Fibroblast of the aortic adventitia (primary cell): ENCODE measurements at regions not wholly inside any gene's neighbourhood (a gene's known extent, or its start where the extent isn't known, plus 50 kb on each side); places are given as distances from the start of the nearest gene placed in this dataset.

ENCODE experiments used
- DNase-seq: peaks from one replicate; pipeline ENCODE4 v3.0.0-alpha.2; 2010; ENCODE audit warnings: low read depth
- H3K4me3 ChIP-seq: 2 replicates; pipeline ENCODE4 v1.5.1; 2011; ENCODE audit warnings: low read depth, mild to moderate bottlenecking, control low read depth, low read length, moderate library complexity
- TF ChIP-seq, protein P1 (sequence below): IDR thresholded peaks from 2 replicates; pipeline ENCODE4 v1.5.1; 2011; ENCODE audit warnings: mild to moderate bottlenecking, low read length, control low read depth, inconsistent platforms; ENCODE audit not compliant: insufficient read depth

DNA sequence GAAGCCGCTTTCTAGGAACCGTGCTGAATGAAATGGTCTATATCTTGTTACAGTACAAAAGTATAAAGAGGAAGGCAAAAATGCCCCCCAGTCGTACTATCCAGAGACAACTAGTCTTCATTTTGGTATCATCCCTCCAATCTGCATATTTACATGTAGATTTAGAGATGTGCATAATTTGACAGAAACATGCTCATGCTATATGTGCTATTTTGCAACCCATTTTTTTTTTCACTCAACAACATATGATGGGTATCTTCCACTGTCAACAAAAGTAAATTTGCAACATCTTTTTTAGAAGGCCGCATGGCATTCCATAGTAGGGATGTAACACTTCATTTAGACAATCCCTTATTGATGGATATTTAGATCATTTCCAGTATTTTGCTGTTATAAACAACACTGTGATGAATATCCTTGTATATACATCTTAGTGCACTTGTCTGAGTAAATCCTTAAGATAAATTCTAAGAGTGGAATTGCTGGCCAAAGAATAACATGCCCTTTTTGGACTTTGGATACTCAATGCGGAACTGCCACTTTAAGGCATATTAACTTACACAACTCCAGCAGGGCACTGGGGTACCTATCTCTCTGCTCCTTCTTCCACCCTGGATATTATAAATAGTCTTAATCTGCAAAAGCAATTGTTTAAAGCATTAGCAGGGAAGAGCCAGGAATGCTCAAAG, 71.1 kb upstream of the SH3PXD2B start:
- TF ChIP-seq, protein P1, sequence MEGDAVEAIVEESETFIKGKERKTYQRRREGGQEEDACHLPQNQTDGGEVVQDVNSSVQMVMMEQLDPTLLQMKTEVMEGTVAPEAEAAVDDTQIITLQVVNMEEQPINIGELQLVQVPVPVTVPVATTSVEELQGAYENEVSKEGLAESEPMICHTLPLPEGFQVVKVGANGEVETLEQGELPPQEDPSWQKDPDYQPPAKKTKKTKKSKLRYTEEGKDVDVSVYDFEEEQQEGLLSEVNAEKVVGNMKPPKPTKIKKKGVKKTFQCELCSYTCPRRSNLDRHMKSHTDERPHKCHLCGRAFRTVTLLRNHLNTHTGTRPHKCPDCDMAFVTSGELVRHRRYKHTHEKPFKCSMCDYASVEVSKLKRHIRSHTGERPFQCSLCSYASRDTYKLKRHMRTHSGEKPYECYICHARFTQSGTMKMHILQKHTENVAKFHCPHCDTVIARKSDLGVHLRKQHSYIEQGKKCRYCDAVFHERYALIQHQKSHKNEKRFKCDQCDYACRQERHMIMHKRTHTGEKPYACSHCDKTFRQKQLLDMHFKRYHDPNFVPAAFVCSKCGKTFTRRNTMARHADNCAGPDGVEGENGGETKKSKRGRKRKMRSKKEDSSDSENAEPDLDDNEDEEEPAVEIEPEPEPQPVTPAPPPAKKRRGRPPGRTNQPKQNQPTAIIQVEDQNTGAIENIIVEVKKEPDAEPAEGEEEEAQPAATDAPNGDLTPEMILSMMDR = no peak
- no peak overlapping the region for H3K4me3 ChIP-seq
- DNase-seq = no peak

DNA sequence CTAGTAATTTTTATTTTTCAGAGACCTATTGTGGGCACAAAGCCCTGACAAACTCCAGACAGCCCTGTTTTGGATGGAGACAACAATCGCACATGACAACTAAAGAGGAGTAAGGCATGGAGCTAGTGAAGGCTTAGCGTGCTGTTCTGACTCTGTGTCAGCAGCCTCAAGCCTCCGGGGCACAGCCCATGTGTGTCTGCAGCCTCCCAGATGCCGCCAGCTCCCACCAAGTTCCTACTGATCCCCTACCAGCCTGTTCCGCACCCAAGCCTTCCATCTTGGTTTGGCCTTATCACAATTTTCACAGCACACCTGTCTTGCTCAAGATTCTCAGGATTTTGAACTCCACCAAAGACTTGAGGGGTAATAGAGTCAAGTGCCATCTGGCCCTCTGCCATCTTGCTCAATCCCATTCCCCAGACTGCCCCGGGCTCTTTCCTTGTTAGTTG, 70.3 kb upstream of the SH3PXD2B start:
- DNase-seq = peak; percentile 62
- no peak overlapping the region for H3K4me3 ChIP-seq
- TF ChIP-seq, protein P1 = no peak

DNA sequence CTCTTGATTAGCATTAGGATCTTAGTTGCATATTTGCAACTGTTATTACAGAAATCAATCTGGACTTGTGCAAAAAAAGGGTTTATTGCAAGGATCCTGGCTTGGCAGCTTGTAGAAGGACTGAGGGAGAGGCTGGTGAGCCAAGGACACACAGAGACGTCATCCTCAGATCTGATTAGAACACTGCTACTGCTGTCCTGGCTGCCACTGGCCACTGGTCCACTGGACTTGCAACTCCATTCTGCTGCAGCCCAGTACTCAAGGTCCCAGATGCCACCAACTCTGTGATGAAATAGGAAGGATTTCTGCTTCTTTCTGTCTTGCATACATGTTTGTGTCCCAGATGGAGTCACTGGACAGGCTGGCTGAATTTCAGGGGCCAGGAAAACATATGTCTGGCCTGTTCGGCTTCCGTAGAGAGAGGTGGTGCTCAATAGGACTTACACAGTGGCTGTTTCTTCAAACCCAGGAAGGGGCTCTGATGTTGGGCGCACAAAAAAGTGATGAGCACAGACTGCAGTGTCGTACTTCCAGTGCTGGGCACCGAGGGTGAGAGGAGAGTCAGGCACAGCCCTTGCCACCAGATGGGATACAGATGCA, 68.9 kb upstream of the SH3PXD2B start:
- no peak for DNase-seq
- H3K4me3 ChIP-seq = no peak overlapping the region
- TF ChIP-seq, protein P1 = no peak

DNA sequence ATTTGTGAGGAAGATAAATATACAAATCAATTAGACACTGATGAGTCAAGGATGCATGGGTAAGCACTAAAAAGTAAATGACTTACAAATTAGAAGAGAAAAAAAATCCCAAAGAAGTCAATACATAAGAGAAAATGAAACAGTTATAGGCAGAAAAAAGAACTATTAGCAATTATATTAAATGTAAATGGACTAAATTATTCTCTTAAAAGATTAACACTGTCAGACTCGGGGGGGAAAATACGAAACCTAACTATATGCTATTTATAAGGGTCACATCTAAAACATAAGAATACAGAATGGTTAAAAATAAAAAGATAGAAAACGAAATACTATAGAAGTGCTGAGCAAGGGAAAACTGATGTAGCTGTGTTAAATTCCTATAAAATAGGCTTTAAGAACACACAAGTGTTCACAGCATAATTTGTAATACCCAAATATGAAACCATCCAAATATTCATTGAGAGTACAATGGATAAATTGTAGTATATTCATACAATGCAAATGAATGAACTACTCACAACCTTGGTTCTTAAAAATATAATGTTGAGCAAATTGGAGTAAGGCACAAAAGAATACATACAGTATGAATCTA, 67.1 kb upstream of the SH3PXD2B start:
- DNase-seq = no peak
- TF ChIP-seq, protein P1 = no peak
- no peak overlapping the region for H3K4me3 ChIP-seq

DNA sequence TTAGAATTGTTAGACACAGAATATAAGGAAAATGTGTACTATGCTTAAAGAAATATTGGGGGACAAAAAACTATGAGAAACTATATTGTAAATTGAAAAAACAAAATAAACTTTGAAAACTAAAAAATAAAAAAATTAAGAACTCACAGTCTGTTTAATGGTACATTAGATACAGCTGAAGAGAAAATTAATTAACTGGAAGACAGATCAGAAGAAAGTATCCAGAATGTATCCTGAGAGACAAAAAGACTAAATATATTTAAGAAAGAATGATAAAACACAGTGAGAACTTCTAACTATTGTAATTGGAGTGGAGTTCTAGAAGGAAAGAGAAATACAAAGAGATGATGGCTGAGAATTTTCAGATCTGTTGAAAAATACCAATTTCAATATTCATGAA, 57.6 kb upstream of the SH3PXD2B start:
- no peak for DNase-seq
- H3K4me3 ChIP-seq = no peak overlapping the region
- TF ChIP-seq, protein P1 = no peak

DNA sequence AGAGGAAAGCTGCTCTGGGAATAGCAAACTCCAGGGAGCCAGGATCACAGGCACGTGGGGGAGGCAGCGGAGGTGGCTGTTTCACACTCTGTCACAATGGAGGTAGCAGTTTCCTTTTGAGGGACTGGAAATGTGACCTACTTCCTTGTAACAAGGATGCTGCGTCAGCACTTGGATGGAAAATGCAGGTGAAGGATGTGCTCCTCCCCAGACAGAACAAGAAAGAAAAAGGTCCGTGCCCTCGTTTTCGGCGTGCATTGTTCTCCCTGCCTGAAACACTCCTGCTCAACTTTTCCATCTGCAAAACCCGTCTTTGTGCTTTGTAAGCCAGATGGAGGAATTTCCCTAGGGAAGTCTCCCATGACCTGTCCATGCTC, 55.1 kb upstream of the SH3PXD2B start:
- no peak overlapping the region for H3K4me3 ChIP-seq
- DNase-seq = no peak
- TF ChIP-seq, protein P1 = no peak
